ENCODE measurements at regions not wholly inside any gene's neighbourhood (a gene's known extent, or its start where the extent isn't known, plus 50 kb on each side); places are given as distances from the start of the nearest gene placed in this dataset.

GRCh38 chr13:109287553-109287952 lies 498.8 kb downstream of the IRS2 start:
- TF ChIP-seq CTCF (IDR thresholded peaks at IDR 0.05) = no peak

DNA sequence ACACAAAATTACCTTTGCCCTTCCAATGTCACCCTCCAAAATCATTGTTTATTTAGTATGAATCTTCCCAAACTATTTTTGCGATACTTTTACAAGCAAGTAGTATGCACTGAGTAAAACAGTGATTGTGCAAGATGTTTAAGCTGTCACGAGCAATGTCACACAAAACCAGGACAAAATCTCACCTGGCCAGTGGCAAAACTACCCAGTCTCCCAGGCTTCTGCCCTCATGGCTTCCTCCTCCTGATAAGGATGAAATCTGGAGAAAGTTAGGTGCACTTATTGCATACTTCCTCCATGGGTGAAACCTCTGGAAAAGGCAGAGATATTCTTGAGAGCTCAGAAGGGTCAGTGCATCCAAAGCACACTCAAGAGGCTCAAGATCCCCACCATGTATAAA lies 500.8 kb downstream of the IRS2 start:
- TF ChIP-seq CTCF (IDR thresholded peaks at IDR 0.05) = no peak

DNA sequence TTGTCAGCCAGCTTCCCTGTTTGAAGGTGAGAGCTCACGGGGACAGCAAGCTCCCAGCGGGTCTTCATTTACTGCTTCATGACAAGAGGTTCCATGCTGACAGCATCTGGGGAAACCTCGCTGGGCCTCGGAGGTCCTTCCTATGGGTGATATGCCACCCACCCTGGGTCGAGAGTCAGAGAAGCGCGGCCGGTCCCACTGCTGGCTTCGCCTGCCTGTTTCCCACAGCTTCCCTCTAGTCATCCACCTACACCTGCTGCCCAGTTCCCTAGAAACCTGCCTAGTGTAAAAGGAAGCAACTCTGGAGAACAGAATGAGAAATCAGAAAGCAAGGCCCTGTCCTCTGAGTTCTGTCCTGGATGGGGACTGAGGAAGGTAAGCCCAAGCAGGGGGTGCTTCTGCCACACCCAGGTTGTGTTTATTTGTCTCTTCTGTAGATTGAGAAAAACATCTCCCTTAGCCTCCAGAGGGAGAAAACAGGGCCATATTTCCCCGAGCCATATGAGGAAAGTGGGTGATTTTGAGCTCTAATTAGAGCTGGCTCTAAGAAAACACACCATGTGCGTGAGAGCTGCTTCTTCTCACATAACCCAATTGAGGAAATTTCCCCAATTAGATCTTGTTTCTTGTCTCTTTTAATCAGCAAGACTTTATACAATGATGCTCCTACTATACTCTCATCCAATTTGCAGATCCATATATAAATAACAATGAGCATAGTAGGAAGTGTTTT lies 504.3 kb downstream of the IRS2 start:
- no peak for TF ChIP-seq CTCF (IDR thresholded peaks at IDR 0.05)

GRCh38 chr13:109281017-109281902 lies 505.1 kb downstream of the IRS2 start:
- TF ChIP-seq CTCF (IDR thresholded peaks at IDR 0.05) = no peak

GRCh38 chr13:109276261-109276660 lies 510.1 kb downstream of the IRS2 start:
- TF ChIP-seq CTCF (IDR thresholded peaks at IDR 0.05) = no peak

GRCh38 chr13:109275852-109276251 lies 510.5 kb downstream of the IRS2 start:
- TF ChIP-seq CTCF (IDR thresholded peaks at IDR 0.05) = no peak

DNA sequence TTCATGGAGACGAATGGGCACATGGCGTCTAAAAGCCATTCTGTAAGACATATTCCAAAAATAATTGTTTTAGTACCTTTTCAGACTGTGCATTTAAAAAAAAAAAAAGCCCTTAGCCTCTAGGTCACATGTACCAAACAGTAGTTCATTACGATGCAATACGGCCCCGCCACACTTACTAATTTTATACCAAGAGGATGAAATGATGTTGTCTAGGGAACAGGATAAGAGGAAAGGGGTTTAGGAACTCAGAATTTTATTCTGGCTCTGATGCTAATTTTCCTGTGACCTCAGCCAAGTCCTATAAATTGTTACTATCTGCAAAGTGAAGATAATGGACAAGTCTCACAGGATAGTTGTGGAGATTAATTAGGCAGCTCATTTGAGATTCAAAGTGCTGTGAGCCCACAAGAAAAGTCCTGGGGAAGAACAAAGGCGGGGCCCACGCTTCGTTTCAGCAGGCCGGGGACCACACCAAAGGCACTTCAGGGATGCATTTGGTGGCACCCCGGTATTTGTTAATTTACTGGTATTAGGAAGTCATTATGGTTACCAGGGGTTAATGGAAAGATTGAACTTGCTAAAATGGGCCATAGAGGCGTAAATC lies 511.1 kb downstream of the IRS2 start:
- TF ChIP-seq CTCF (IDR thresholded peaks at IDR 0.05) = no peak

Data from LNCAP (cell line).